Endothelial cell of umbilical vein (primary cell): ENCODE measurements at regions not wholly inside any gene's neighbourhood (a gene's known extent, or its start where the extent isn't known, plus 50 kb on each side); places are given as distances from the start of the nearest gene placed in this dataset.

Experiments used
- BruUV-seq: library from RNA; stranded (reverse); fragments of 400-500 nt; replicated peaks from 2 replicates; lab custom pipeline; 2021; lab: Mats Ljungman, UMichigan
- CTCF ChIA-PET: fragments of 300-600, 350-600 bp; sonication (Branson Sonifier 250); formaldehyde crosslinking; loops from one replicate; lab custom pipeline; 2021; ENCODE audit warnings: antibody characterized with exemption, inconsistent platforms; lab: Charles Lee
- POLR2A ChIA-PET: fragments of 300-600, 350-600 bp; sonication (Branson Sonifier 250); formaldehyde crosslinking; loops from one replicate; lab custom pipeline; 2021; ENCODE audit warnings: antibody characterized with exemption, inconsistent platforms; lab: Charles Lee
- DNase-seq: peaks from one replicate; pipeline ENCODE4 v3.0.0-alpha.2; 2011; ENCODE audit warnings: low read depth, low spot score
- FAIRE-seq: peaks from 2 replicates; lab custom pipeline; 2011; peaks lifted over from hg19 to GRCh38; lab: Jason Lieb, UNC
- H2AFZ ChIP-seq: 2 replicates; pipeline ENCODE4 v1.6.0; 2012; ENCODE audit warnings: low read depth, low read length, control low read depth, inconsistent platforms
- H3K27ac ChIP-seq: 2 replicates; pipeline ENCODE4 v1.5.1; 2011; ENCODE audit warnings: low read depth, mild to moderate bottlenecking, control low read depth, low read length, moderate library complexity; ENCODE audit not compliant: insufficient read depth
- H3K27me3 ChIP-seq, 2 experiments: 2 replicates each; pipeline versions ENCODE4 v1.6.0 to v1.6.1; 2011; ENCODE audit warnings: low read length in 2 of 2, mixed read lengths in 1 of 2; ENCODE audit not compliant: control insufficient read depth in 2 of 2, insufficient read depth in 2 of 2
- H3K36me3 ChIP-seq, 2 experiments: 2 replicates in 1 of 2; 3 replicates in 1 of 2; pipeline ENCODE4 v1.5.1; 2011; ENCODE audit warnings: low read length in 2 of 2, mild to moderate bottlenecking in 1 of 2, moderate library complexity in 1 of 2; ENCODE audit not compliant: control insufficient read depth in 2 of 2, insufficient read depth in 2 of 2; ENCODE audit errors: extremely low read depth in 1 of 2
- H3K4me1 ChIP-seq: 3 replicates; pipeline ENCODE4 v1.5.1; 2011; ENCODE audit warnings: mild to moderate bottlenecking, low read length; ENCODE audit not compliant: control insufficient read depth, insufficient read depth; ENCODE audit errors: extremely low read depth
- H3K4me2 ChIP-seq: 2 replicates; pipeline ENCODE4 v1.6.1; 2011; ENCODE audit warnings: low read length, control low read depth, mixed read lengths; ENCODE audit not compliant: insufficient read depth
- H3K4me3 ChIP-seq, 3 experiments: fragments of 200-600 bp in 1 of 3; sonication (generic), shearing (Covaris generic) in 1 of 3; replicated peaks in 1 of 3; 2 replicates each; pipeline ENCODE4 v1.5.1; 2011 to 2016; ENCODE audit warnings: control low read depth in 3 of 3, low read length in 3 of 3, mild to moderate bottlenecking in 2 of 3, inconsistent platforms in 1 of 3, low read depth in 1 of 3, moderate library complexity in 1 of 3; ENCODE audit not compliant: insufficient read depth in 1 of 3
- H3K79me2 ChIP-seq: 2 replicates; pipeline ENCODE4 v1.6.0; 2012; ENCODE audit warnings: low read length, inconsistent platforms; ENCODE audit not compliant: control insufficient read depth, insufficient read depth
- H3K9ac ChIP-seq: replicated peaks from 2 replicates; pipeline ENCODE3; 2011; ENCODE audit warnings: low read length, control low read depth; ENCODE audit not compliant: insufficient read depth; ENCODE audit errors: extremely low read depth
- H3K9me1 ChIP-seq: replicated peaks from 3 replicates; pipeline ENCODE4 v1.6.0; 2011; ENCODE audit warnings: mild to moderate bottlenecking, low read length; ENCODE audit not compliant: control insufficient read depth, insufficient read depth; ENCODE audit errors: extremely low read depth
- H3K9me3 ChIP-seq: replicated peaks from 2 replicates; pipeline ENCODE4 v1.5.1; 2012; ENCODE audit warnings: low read length, inconsistent platforms; ENCODE audit not compliant: control insufficient read depth, insufficient read depth
- H4K20me1 ChIP-seq: replicated peaks from 2 replicates; pipeline ENCODE3; 2011; ENCODE audit warnings: mild to moderate bottlenecking, low read length; ENCODE audit not compliant: control insufficient read depth, insufficient read depth; ENCODE audit errors: extremely low read depth
- EZH2 ChIP-seq: IDR thresholded peaks from 2 replicates; pipeline ENCODE4 v1.6.1; 2012; ENCODE audit warnings: borderline replicate concordance, low read depth, mild to moderate bottlenecking, moderate library complexity, low read length, inconsistent platforms; ENCODE audit not compliant: severe bottlenecking
- FOS ChIP-seq: IDR thresholded peaks from 2 replicates; pipeline ENCODE4 v1.6.1; 2011; ENCODE audit warnings: mild to moderate bottlenecking, low read length, moderate library complexity, borderline replicate concordance; ENCODE audit not compliant: insufficient read depth
- JUN ChIP-seq: IDR thresholded peaks from 2 replicates; pipeline ENCODE4 v1.6.1; 2011; ENCODE audit warnings: borderline replicate concordance, low read depth; ENCODE audit not compliant: insufficient read length, insufficient read depth
- MYC ChIP-seq: IDR thresholded peaks from one replicate; pipeline ENCODE4 v1.6.1; 2011; ENCODE audit warnings: mild to moderate bottlenecking, low read depth, low read length
- POLR2A ChIP-seq: IDR thresholded peaks from 2 replicates; pipeline ENCODE4 v1.6.1; 2012; ENCODE audit warnings: low read depth, mild to moderate bottlenecking, control low read depth, low read length
- POLR2AphosphoS5 ChIP-seq: IDR thresholded peaks from 2 replicates; pipeline ENCODE4 v1.6.1; 2012; ENCODE audit warnings: low read depth, mild to moderate bottlenecking, control low read depth, low read length, moderate library complexity; ENCODE audit not compliant: insufficient read depth
- dilution Hi-C: fragments of 300-500 bp; cut with MboI; formaldehyde crosslinking; loops from one replicate; pipeline ENCODE4 v1.15.0; 2019; ENCODE audit warnings: low sequenced_read_pairs; ENCODE audit not compliant: extremely low pct_ligation_motif_present
- intact Hi-C: fragments of 100-400 bp; cut with micrococcal nuclease; formaldehyde crosslinking; loops from one replicate; pipeline ENCODE4 v1.10.0; 2022
- TF ChIP-seq, protein P1 (sequence below), 2 donors: IDR thresholded peaks; 1 replicate in 1 of 2; 2 replicates in 1 of 2; pipeline ENCODE4 v1.5.1; 2011; ENCODE audit warnings: low read length in 2 of 2, mild to moderate bottlenecking in 2 of 2, moderate library complexity in 2 of 2, control low read depth in 1 of 2, inconsistent platforms in 1 of 2, low read depth in 1 of 2; ENCODE audit not compliant: insufficient read depth in 1 of 2; ENCODE audit errors: extremely low read depth in 1 of 2
- TF ChIP-seq, protein P2 (sequence below): IDR thresholded peaks from 2 replicates; pipeline ENCODE4 v1.6.1; 2011; ENCODE audit not compliant: insufficient read depth, insufficient read length

DNA sequence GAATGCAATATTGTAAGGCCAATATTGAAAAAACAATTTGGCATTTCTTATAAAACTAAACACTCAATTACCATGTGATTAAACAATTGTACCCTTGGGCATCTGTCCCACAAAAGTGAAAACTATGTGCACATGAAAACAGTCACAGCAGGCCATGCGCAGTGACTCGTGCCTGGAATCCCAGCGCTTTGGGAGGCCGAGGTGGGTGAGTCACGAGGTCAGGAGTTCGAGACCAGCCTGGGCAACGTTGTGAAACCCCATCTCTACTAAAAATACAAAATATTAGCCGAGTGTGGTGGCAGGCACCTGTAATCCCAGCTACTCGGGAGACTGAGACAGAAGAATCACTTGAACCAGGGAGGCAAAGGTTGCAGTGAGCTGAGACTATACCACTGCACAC lies 343.7 kb downstream of the DMRTA1 start:
- FAIRE-seq: no peak
- H3K4me1 ChIP-seq: no peaks in the 10 kb centered on the region
- BruUV-seq: no TSS peak
- CTCF ChIA-PET: no interaction called here
- H3K27ac ChIP-seq: no peak overlapping the region
- no peaks in the 10 kb centered on the region for H3K9me1 ChIP-seq
- no peaks in the 10 kb centered on the region for H3K36me3 ChIP-seq
- intact Hi-C loops (no loop called here), dilution Hi-C loops (no loop called here)
- H3K4me3 ChIP-seq: no peak overlapping the region
- H3K9ac ChIP-seq: no peak overlapping the region
- H3K4me2 ChIP-seq: no peak overlapping the region
- no peaks in the 10 kb centered on the region for H4K20me1 ChIP-seq
- H3K27me3 ChIP-seq: no peaks in the 10 kb centered on the region
- H2AFZ ChIP-seq: no peak overlapping the region
- no peak for DNase-seq
- POLR2A ChIA-PET: no interaction called here
- no peaks in the 10 kb centered on the region for H3K9me3 ChIP-seq
- TF ChIP-seq MYC (no peak), JUN (no peak), EZH2 (no peak), POLR2A (no peak), POLR2AphosphoS5 (no peak), FOS (no peak)
- TF ChIP-seq, protein P1, sequence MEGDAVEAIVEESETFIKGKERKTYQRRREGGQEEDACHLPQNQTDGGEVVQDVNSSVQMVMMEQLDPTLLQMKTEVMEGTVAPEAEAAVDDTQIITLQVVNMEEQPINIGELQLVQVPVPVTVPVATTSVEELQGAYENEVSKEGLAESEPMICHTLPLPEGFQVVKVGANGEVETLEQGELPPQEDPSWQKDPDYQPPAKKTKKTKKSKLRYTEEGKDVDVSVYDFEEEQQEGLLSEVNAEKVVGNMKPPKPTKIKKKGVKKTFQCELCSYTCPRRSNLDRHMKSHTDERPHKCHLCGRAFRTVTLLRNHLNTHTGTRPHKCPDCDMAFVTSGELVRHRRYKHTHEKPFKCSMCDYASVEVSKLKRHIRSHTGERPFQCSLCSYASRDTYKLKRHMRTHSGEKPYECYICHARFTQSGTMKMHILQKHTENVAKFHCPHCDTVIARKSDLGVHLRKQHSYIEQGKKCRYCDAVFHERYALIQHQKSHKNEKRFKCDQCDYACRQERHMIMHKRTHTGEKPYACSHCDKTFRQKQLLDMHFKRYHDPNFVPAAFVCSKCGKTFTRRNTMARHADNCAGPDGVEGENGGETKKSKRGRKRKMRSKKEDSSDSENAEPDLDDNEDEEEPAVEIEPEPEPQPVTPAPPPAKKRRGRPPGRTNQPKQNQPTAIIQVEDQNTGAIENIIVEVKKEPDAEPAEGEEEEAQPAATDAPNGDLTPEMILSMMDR (IDR thresholded peaks at IDR 0.05; ENCODE audit: extremely low read depth in 1 of 2, insufficient read depth in 1 of 2, low read depth in 1 of 2, low read length in 2 of 2): no peak
- TF ChIP-seq, protein P2, sequence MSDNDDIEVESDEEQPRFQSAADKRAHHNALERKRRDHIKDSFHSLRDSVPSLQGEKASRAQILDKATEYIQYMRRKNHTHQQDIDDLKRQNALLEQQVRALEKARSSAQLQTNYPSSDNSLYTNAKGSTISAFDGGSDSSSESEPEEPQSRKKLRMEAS: no peak
- no peaks in the 10 kb centered on the region for H3K79me2 ChIP-seq
